H1 (cell line): ENCODE measurements at regions not wholly inside any gene's neighbourhood (a gene's known extent, or its start where the extent isn't known, plus 50 kb on each side); places are given as distances from the start of the nearest gene placed in this dataset.

ENCODE experiments used
- BRCA1 ChIP-seq: IDR thresholded peaks from 2 replicates; pipeline ENCODE4 v1.6.1; 2012; ENCODE audit warnings: low read depth, low read length, improper control_type of control experiment
- GABPA ChIP-seq: IDR thresholded peaks from 2 replicates; pipeline ENCODE4 v1.6.1; 2011; ENCODE audit warnings: mild to moderate bottlenecking, low read length, moderate library complexity, borderline replicate concordance; ENCODE audit not compliant: insufficient read depth
- SUZ12 ChIP-seq: fragments of 200-600 bp; sonication (generic); IDR thresholded peaks from 2 replicates; pipeline ENCODE4 v1.6.1; 2012; ENCODE audit warnings: mild to moderate bottlenecking, inconsistent platforms, low read length, moderate library complexity, mixed read lengths
- TBP ChIP-seq: IDR thresholded peaks from 2 replicates; pipeline ENCODE4 v1.6.1; 2011; ENCODE audit warnings: low read depth, low read length, improper control_type of control experiment
- YY1 ChIP-seq: IDR thresholded peaks from 2 replicates; pipeline ENCODE4 v1.6.1; 2011; ENCODE audit warnings: low read depth, mild to moderate bottlenecking, low read length
- TF ChIP-seq, protein P1 (sequence below): IDR thresholded peaks from 2 replicates; pipeline ENCODE4 v1.6.1; 2011; ENCODE audit warnings: low read depth, mild to moderate bottlenecking, low read length; ENCODE audit not compliant: insufficient read depth
- TF ChIP-seq, protein P2 (sequence below), 3 experiments: IDR thresholded peaks; 1 replicate in 2 of 3; 2 replicates in 1 of 3; pipeline versions ENCODE4 v1.5.1 to v1.6.1; 2011; ENCODE audit warnings: low read length in 3 of 3, mild to moderate bottlenecking in 3 of 3, inconsistent platforms in 2 of 3, low read depth in 1 of 3, moderate library complexity in 1 of 3; ENCODE audit not compliant: insufficient read depth in 1 of 3; ENCODE audit errors: control extremely low read depth in 1 of 3

DNA sequence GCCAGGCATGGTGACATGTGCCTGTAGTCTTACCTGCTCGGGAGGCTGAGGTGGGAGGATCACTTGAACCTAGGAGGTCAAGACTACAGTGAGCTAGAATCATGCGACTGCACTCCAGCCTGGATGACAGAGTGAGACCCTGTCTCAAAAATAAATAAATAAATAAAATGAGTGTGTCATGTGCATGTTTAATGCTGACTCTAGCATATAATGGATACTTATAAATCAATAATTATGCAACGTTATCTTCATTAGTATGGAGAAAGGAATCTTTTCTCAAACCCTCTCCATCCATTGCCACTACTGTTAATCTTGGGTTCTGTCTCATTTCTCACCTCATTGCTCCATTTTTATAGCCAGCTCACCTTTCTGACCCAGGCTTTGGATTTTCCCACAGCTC lies 189.5 kb upstream of the RPL34 start (continued):
- TF ChIP-seq, protein P1, sequence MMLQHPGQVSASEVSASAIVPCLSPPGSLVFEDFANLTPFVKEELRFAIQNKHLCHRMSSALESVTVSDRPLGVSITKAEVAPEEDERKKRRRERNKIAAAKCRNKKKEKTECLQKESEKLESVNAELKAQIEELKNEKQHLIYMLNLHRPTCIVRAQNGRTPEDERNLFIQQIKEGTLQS: no peak
- TF ChIP-seq BRCA1 (no peak), SUZ12 (no peak), GABPA (no peak), YY1 (no peak), TBP (no peak)
- TF ChIP-seq, protein P2, sequence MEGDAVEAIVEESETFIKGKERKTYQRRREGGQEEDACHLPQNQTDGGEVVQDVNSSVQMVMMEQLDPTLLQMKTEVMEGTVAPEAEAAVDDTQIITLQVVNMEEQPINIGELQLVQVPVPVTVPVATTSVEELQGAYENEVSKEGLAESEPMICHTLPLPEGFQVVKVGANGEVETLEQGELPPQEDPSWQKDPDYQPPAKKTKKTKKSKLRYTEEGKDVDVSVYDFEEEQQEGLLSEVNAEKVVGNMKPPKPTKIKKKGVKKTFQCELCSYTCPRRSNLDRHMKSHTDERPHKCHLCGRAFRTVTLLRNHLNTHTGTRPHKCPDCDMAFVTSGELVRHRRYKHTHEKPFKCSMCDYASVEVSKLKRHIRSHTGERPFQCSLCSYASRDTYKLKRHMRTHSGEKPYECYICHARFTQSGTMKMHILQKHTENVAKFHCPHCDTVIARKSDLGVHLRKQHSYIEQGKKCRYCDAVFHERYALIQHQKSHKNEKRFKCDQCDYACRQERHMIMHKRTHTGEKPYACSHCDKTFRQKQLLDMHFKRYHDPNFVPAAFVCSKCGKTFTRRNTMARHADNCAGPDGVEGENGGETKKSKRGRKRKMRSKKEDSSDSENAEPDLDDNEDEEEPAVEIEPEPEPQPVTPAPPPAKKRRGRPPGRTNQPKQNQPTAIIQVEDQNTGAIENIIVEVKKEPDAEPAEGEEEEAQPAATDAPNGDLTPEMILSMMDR (IDR thresholded peaks at IDR 0.05; ENCODE audit: control extremely low read depth in 1 of 3, insufficient read depth in 1 of 3, low read depth in 1 of 3, low read length in 3 of 3): no peak
